Left kidney (tissue), 1 donor: ENCODE measurements at regions not wholly inside any gene's neighbourhood (a gene's known extent, or its start where the extent isn't known, plus 50 kb on each side); places are given as distances from the start of the nearest gene placed in this dataset.
A peak's percentile ranks its signal among the peaks of the same experiment; 100 is the strongest.

Experiments
- DNase-seq: peaks from one replicate; pipeline ENCODE4 v3.0.0-alpha.2; 2013

GRCh38 chr5:61653807-61654580 is 321.9 kb downstream of the ZSWIM6 start:
- DNase-seq = no peak

GRCh38 chr5:61654876-61655275 is 322.8 kb downstream of the ZSWIM6 start:
- peak; percentile 41 for DNase-seq

GRCh38 chr5:61657010-61657409 is 325.0 kb downstream of the ZSWIM6 start:
- no peak for DNase-seq

- DNase-seq = no peak
Observed at GRCh38 chr5:61657686-61658085, 325.6 kb downstream of the ZSWIM6 start.

GRCh38 chr5:61658592-61659008 is 326.5 kb downstream of the ZSWIM6 start:
- DNase-seq = peak; percentile 81

- DNase-seq = no peak
Observed at GRCh38 chr5:61659221-61659696, 327.2 kb downstream of the ZSWIM6 start.

GRCh38 chr5:61662670-61663069 is 330.6 kb downstream of the ZSWIM6 start:
- DNase-seq = no peak

- no peak for DNase-seq
Observed at GRCh38 chr5:61666064-61666621, 334.1 kb downstream of the ZSWIM6 start.

GRCh38 chr5:61667525-61668218 is 335.6 kb downstream of the ZSWIM6 start:
- no peak for DNase-seq

GRCh38 chr5:61669531-61669930 is 337.5 kb downstream of the ZSWIM6 start:
- DNase-seq = no peak

- DNase-seq = no peak
Observed at GRCh38 chr5:61670941-61671340, 338.9 kb downstream of the ZSWIM6 start.

GRCh38 chr5:61673007-61673735 is 341.1 kb downstream of the ZSWIM6 start:
- peak; percentile 57 for DNase-seq

- DNase-seq = no peak
Observed at GRCh38 chr5:61674378-61674777, 342.3 kb downstream of the ZSWIM6 start.

GRCh38 chr5:61675015-61675692 is 343.1 kb downstream of the ZSWIM6 start:
- no peak for DNase-seq

GRCh38 chr5:61677220-61677619 is 345.2 kb downstream of the ZSWIM6 start:
- no peak for DNase-seq

- DNase-seq = no peak
Observed at GRCh38 chr5:61678966-61679365, 346.9 kb downstream of the ZSWIM6 start.

GRCh38 chr5:61679562-61679961 is 347.5 kb downstream of the ZSWIM6 start:
- no peak for DNase-seq

- DNase-seq = no peak
Observed at GRCh38 chr5:61680247-61680646, 348.2 kb downstream of the ZSWIM6 start.

GRCh38 chr5:61683148-61683547 is 351.1 kb downstream of the ZSWIM6 start:
- DNase-seq = no peak

- no peak for DNase-seq
Observed at GRCh38 chr5:61683926-61684325, 351.9 kb downstream of the ZSWIM6 start.

- DNase-seq = no peak
Observed at GRCh38 chr5:61686491-61687257, 354.6 kb downstream of the ZSWIM6 start.
